KOPT-K1 (cell line): ENCODE measurements at regions not wholly inside any gene's neighbourhood (a gene's known extent, or its start where the extent isn't known, plus 50 kb on each side); places are given as distances from the start of the nearest gene placed in this dataset.

ENCODE experiments used
- H3K27ac ChIP-seq: fragments of 200-600 bp; sonication (generic); 2 replicates; pipeline ENCODE4 v1.5.1; 2016; ENCODE audit warnings: antibody characterized with exemption, mild to moderate bottlenecking, low read depth, low read length; ENCODE audit not compliant: poor library complexity, severe bottlenecking
- H3K36me3 ChIP-seq: fragments of 200-600 bp; sonication (generic); 2 replicates; pipeline ENCODE4 v1.5.1; 2017; ENCODE audit warnings: antibody characterized with exemption, mild to moderate bottlenecking, low read length, moderate library complexity; ENCODE audit not compliant: insufficient read depth
- H3K9me3 ChIP-seq: fragments of 200-600 bp; sonication (generic); 2 replicates; pipeline ENCODE4 v1.5.1; 2017; ENCODE audit warnings: antibody characterized with exemption, low read length, mild to moderate bottlenecking; ENCODE audit not compliant: insufficient read depth, poor library complexity, severe bottlenecking

DNA sequence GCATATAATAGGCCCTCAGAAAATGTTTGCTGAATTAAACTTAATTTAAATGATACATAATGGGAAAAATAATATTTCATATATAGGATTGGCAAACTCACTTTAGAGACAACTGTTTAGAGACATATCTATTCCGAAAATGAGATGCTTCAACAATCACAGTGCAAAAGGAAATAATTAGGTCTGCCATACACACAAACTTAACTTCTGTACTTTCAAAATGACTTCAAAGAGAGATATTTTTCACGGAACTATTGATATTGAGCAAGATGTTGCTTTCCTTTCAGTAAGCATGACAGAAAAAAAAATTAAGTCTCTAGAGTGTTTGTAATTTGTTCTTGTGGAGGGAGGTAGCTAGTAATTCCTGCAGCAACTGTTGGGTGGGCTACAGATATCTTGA is 769.5 kb downstream of the TUSC7 start:
- no peak overlapping the region for H3K27ac ChIP-seq
- no peaks in the 10 kb centered on the region for H3K9me3 ChIP-seq
- no peaks in the 10 kb centered on the region for H3K36me3 ChIP-seq

- Histone ChIP-seq H3K36me3 (no peaks in the 10 kb centered on the region), H3K27ac (no peak overlapping the region), H3K9me3 (no peaks in the 10 kb centered on the region)
These were observed 770.9 kb downstream of the TUSC7 start for GRCh38 chr3:117480525-117480924.

DNA sequence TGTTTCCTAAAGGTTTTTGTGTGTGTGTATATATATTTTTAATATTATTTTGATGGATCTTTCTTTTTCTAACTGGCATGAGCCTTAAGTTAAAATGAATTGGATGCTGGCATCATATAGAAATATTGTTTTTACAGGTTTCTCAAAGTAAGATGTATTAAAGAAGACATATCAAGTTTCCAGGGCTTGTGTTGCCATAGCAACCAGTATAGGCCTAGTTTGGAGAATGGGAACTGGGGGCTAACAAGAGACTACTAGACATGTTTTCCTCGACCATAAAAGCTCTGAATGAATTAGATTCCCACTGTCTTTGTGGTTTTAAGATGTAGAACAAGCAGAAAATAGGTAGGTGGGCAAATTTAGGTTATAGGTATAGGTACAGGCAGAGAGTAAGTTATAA is 771.4 kb downstream of the TUSC7 start:
- no peaks in the 10 kb centered on the region for H3K9me3 ChIP-seq
- H3K27ac ChIP-seq = no peak overlapping the region
- H3K36me3 ChIP-seq = no peaks in the 10 kb centered on the region

DNA sequence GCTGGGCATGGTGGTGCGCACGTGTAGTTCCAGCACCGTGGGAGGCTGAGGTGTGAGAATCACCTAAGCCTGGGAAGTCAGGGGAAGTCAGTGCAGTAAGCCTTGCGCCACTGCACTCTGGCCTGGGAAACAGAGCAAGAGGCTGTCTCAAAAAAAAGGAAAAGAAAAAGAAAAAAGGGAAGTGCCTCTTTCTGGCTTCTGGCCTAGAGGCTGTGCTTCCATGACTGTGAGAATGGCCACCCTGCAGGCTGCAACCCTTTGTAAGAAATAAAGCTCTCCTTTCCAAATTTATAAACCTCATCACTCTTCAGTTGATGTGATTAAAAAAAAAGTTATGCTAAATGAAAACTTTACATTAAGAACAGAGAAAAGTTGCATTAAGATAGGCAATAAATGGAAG is 774.3 kb downstream of the TUSC7 start:
- Histone ChIP-seq H3K9me3 (no peaks in the 10 kb centered on the region), H3K27ac (no peak overlapping the region), H3K36me3 (no peaks in the 10 kb centered on the region)

DNA sequence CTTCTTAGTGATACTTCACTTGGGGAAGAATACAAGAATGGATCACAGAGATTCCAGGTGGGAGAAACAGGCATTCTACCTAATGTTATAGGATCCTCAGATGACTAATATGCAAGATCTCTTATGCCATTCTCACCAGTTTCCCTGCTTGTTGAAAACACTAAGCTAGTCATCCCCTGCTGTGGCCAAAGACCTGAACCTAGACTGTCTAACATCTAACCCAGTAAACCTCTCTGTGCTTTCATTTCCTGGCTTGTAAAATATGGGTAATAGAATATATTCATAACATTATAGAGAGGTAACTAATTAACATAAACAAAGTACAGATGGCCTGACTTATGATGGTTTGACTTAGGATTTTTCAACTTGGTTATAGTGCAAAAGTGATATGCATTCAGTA is 776.3 kb downstream of the TUSC7 start:
- Histone ChIP-seq H3K27ac (no peak overlapping the region), H3K9me3 (no peaks in the 10 kb centered on the region), H3K36me3 (no peaks in the 10 kb centered on the region)

- Histone ChIP-seq H3K36me3 (no peaks in the 10 kb centered on the region), H3K27ac (no peak overlapping the region), H3K9me3 (no peaks in the 10 kb centered on the region)
These were observed 777.4 kb downstream of the TUSC7 start for GRCh38 chr3:117486719-117487716.

GRCh38 chr3:117488983-117489382 is 779.4 kb downstream of the TUSC7 start:
- H3K27ac ChIP-seq = no peak overlapping the region
- no peaks in the 10 kb centered on the region for H3K9me3 ChIP-seq
- no peaks in the 10 kb centered on the region for H3K36me3 ChIP-seq

- Histone ChIP-seq H3K9me3 (no peaks in the 10 kb centered on the region), H3K36me3 (no peaks in the 10 kb centered on the region), H3K27ac (no peak overlapping the region)
These were observed 780.1 kb downstream of the TUSC7 start for GRCh38 chr3:117489663-117490079.

GRCh38 chr3:117490716-117491115 is 781.1 kb downstream of the TUSC7 start:
- H3K27ac ChIP-seq = no peak overlapping the region
- no peaks in the 10 kb centered on the region for H3K9me3 ChIP-seq
- no peaks in the 10 kb centered on the region for H3K36me3 ChIP-seq

DNA sequence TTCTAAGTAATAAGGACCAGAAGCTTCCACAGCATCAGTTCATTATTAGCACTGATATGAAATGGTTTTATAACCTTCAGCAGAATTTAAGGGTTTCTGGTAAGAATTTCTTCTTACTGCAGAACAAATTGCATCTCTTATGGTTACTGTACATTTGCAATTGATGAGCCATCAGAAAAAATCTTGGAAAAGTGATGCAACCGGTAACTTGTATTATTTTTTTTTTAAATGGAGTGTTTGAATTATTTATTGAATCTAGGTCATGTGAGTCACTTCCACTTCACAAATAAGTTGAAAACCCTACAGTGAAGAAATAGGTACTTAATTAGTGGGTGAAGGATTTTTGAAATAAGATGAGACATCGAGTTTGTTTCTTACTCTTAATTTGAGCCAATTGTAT is 786.0 kb downstream of the TUSC7 start:
- Histone ChIP-seq H3K27ac (no peak overlapping the region), H3K9me3 (no peaks in the 10 kb centered on the region)

DNA sequence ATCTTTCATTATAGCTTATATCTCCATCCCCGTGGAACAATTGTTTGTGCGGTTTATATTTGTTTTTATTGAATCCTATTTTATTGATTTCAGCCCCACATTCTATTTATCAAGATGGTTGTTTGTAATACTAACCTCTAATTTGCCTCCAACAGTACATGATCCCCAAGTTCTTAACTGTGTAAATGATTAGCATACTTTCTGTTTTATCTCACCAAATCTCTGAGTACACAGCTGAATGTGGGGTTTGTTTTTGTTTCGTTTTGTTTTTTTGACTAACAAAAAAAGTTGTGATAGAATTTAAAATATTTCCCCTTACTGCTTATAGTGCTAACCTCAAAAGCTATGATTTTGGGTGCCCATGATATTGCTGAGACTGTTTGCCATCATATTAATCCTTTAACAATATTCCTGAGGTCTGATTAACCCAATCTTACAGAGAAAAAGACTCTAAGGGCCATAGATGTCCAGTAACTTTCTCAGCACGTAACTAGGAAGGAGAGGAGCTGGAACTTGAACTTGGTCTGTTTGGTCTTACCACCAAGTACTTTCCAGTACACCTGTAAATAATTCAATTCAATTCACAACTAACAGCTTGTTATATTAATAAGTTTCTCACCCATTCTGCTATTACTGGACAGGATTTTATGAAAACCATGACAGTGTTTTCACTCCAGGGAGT is 789.8 kb downstream of the TUSC7 start:
- Histone ChIP-seq H3K9me3 (no peaks in the 10 kb centered on the region), H3K36me3 (no peaks in the 10 kb centered on the region), H3K27ac (no peak overlapping the region)

More for the DNA sequence above, 786.0 kb downstream of the TUSC7 start:
- no peaks in the 10 kb centered on the region for H3K36me3 ChIP-seq

GRCh38 chr3:117507958-117508357 is 798.4 kb downstream of the TUSC7 start:
- Histone ChIP-seq H3K27ac (no peak overlapping the region), H3K9me3 (no peaks in the 10 kb centered on the region), H3K36me3 (no peaks in the 10 kb centered on the region)

- Histone ChIP-seq H3K36me3 (no peaks in the 10 kb centered on the region), H3K9me3 (no peaks in the 10 kb centered on the region), H3K27ac (no peak overlapping the region)
These were observed 800.3 kb downstream of the TUSC7 start for GRCh38 chr3:117509858-117510257.

DNA sequence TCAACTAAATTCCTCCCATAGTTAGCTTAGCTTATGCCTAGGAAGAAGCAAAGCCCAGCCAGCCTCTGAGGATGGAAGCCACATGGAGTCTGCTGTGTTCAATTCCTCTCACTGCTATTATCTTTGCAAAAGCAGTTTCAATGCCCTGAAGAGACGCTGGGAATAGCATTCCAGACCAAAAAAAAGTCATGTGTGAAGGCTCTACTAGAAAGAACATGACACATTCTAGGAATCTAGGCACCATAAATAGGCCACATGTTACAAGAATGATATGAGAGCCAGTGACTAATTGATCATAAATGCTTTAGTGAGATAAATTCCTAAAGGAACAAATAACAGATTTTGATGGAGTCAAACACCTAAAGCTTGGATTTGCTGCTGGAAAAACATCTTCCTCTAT is 800.8 kb downstream of the TUSC7 start:
- Histone ChIP-seq H3K36me3 (no peaks in the 10 kb centered on the region), H3K9me3 (no peaks in the 10 kb centered on the region), H3K27ac (no peak overlapping the region)

DNA sequence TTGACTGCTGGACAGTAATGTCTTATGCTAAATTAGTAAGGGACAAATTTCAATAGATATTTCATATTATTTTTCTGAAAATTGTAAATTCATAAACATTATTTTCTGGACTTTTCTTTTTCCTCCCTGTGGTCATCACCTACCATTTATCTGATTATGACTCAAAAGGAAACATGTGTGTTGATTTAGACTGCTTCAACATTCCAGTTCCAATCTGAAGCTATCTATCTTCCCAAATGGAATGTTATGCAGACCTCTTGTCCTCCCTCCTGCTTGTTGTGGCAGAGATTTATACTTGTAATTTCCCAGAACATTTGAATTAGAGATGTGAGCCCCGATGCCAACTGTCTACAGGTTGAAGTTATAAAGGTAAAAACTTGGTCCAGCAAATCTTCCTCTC is 803.4 kb downstream of the TUSC7 start:
- Histone ChIP-seq H3K9me3 (no peaks in the 10 kb centered on the region), H3K27ac (no peak overlapping the region), H3K36me3 (no peaks in the 10 kb centered on the region)
